ENCODE measurements at regions not wholly inside any gene's neighbourhood (a gene's known extent, or its start where the extent isn't known, plus 50 kb on each side); places are given as distances from the start of the nearest gene placed in this dataset.

- TF ChIP-seq EZH2phosphoT487 (IDR thresholded peaks at IDR 0.05; ENCODE audit: borderline replicate concordance, low read length) (no peak), CTCF (IDR thresholded peaks at IDR 0.05; ENCODE audit: low read depth, low read length, poor library complexity, severe bottlenecking) (no peak)
These were observed 469.1 kb upstream of the IRAK1BP1 start for GRCh38 chr6:78398292-78398691.

Measured in DOHH2 (cell line).